SK-N-SH (cell line): ENCODE measurements at regions not wholly inside any gene's neighbourhood (a gene's known extent, or its start where the extent isn't known, plus 50 kb on each side); places are given as distances from the start of the nearest gene placed in this dataset.

Experiments used
- CTCF ChIA-PET: fragments of 300-600, 350-600 bp; formaldehyde crosslinking; extraction: SDS; loops from one replicate; lab custom pipeline; 2021; lab: Yijun Ruan, JAX
- POLR2A ChIA-PET: fragments of 350-600 bp; sonication (Branson Sonifier 250); formaldehyde crosslinking; extraction: SDS; loops from one replicate; lab custom pipeline; 2020; ENCODE audit warnings: antibody characterized with exemption, inconsistent platforms; lab: Yijun Ruan, JAX
- DNase-seq: peaks from one replicate; pipeline ENCODE4 v3.0.0; 2012
- H2AFZ ChIP-seq: fragments of 200-600 bp; sonication (generic); 2 replicates; pipeline ENCODE4 v1.8.1; 2016; ENCODE audit warnings: antibody characterized with exemption, mild to moderate bottlenecking, low read depth
- H3F3A ChIP-seq: fragments of 200-600 bp; sonication (generic); replicated peaks from 2 replicates; pipeline ENCODE3; 2016; ENCODE audit warnings: antibody characterized with exemption, mild to moderate bottlenecking; ENCODE audit not compliant: insufficient read depth
- H3K27ac ChIP-seq, 2 experiments: fragments of 200-500 bp in 1 of 2; fragments of 200-600 bp in 1 of 2; sonication (Bioruptor generic) in 1 of 2; sonication (generic), shearing (Covaris generic) in 1 of 2; 2 replicates each; pipeline versions ENCODE4 v1.5.1 to v1.6.1; 2014 to 2016; ENCODE audit warnings: low read depth in 2 of 2, inconsistent platforms in 1 of 2, low read length in 1 of 2, mild to moderate bottlenecking in 1 of 2, mixed read lengths in 1 of 2
- H3K27me3 ChIP-seq: fragments of 200-600 bp; sonication (generic), shearing (Covaris generic); 2 replicates; pipeline ENCODE4 v1.6.1; 2016; ENCODE audit warnings: mixed run types; ENCODE audit not compliant: insufficient read depth
- H3K36me3 ChIP-seq, 2 experiments: fragments of 200-500 bp in 1 of 2; fragments of 200-600 bp in 1 of 2; sonication (Bioruptor generic) in 1 of 2; sonication (generic) in 1 of 2; replicated peaks in 1 of 2; 2 replicates each; pipeline versions ENCODE3 to v1.5.1; 2014 to 2016; ENCODE audit warnings: low read length in 1 of 2, mild to moderate bottlenecking in 1 of 2; ENCODE audit not compliant: insufficient read depth in 2 of 2, control insufficient read depth in 1 of 2
- H3K4me1 ChIP-seq, 2 experiments: fragments of 200-500 bp in 1 of 2; fragments of 200-600 bp in 1 of 2; sonication (Bioruptor generic) in 1 of 2; sonication (generic), shearing (Covaris generic) in 1 of 2; 2 replicates each; pipeline versions ENCODE4 v1.5.1 to v1.6.1; 2014 to 2016; ENCODE audit warnings: low read depth in 1 of 2, low read length in 1 of 2, mixed run types in 1 of 2; ENCODE audit not compliant: insufficient read depth in 2 of 2, control insufficient read depth in 1 of 2
- H3K4me2 ChIP-seq: fragments of 200-600 bp; sonication (generic), shearing (Covaris generic); 2 replicates; pipeline ENCODE4 v1.6.1; 2017; ENCODE audit warnings: mixed run types
- H3K4me3 ChIP-seq, 2 experiments: fragments of 200-500 bp in 1 of 2; fragments of 200-600 bp in 1 of 2; sonication (Bioruptor generic) in 1 of 2; sonication (generic), shearing (Covaris generic) in 1 of 2; 2 replicates each; pipeline versions ENCODE4 v1.5.1 to v1.8.1; 2014 to 2016; ENCODE audit warnings: low read depth in 2 of 2, inconsistent platforms in 1 of 2, low read length in 1 of 2, mild to moderate bottlenecking in 1 of 2, mixed read lengths in 1 of 2, moderate library complexity in 1 of 2
- H3K79me2 ChIP-seq: fragments of 200-600 bp; sonication (generic); 2 replicates; pipeline ENCODE4 v1.8.1; 2017; ENCODE audit warnings: mild to moderate bottlenecking; ENCODE audit not compliant: insufficient read depth
- H3K9ac ChIP-seq: fragments of 200-600 bp; sonication (generic); 2 replicates; pipeline ENCODE4 v1.6.1; 2017; ENCODE audit warnings: mixed run types
- H3K9me2 ChIP-seq: fragments of 200-600 bp; sonication (generic); 2 replicates; pipeline ENCODE4 v1.6.1; 2017; ENCODE audit warnings: mixed run types
- H3K9me3 ChIP-seq: fragments of 200-600 bp; sonication (generic); 2 replicates; pipeline ENCODE4 v1.6.1; 2017; ENCODE audit warnings: mixed run types, mild to moderate bottlenecking, moderate library complexity
- H4K20me1 ChIP-seq: fragments of 200-600 bp; sonication (generic); 2 replicates; pipeline ENCODE4 v1.6.1; 2017; ENCODE audit warnings: mild to moderate bottlenecking, mixed run types; ENCODE audit not compliant: insufficient read depth
- CHD2 ChIP-seq: fragments of 150-350 bp; IDR thresholded peaks from 2 replicates; pipeline ENCODE4 v1.6.1; 2018; ENCODE audit warnings: low read length; ENCODE audit not compliant: partially characterized antibody
- EP300 ChIP-seq, 2 experiments: IDR thresholded peaks; 2 replicates each; pipeline versions ENCODE4 v1.4.0 to v1.6.1; 2012; ENCODE audit warnings: borderline replicate concordance in 1 of 2, low read depth in 1 of 2, low read length in 1 of 2
- EZH2phosphoT487 ChIP-seq: fragments of 200-600 bp; sonication (generic); IDR thresholded peaks from 2 replicates; pipeline ENCODE4 v1.6.1; 2017; ENCODE audit warnings: low read depth, mixed run types, mild to moderate bottlenecking, antibody characterized with exemption, moderate library complexity, borderline replicate concordance
- FOSL2 ChIP-seq: IDR thresholded peaks from 2 replicates; pipeline ENCODE4 v1.4.0; 2012; ENCODE audit warnings: low read depth, mild to moderate bottlenecking, moderate library complexity, borderline replicate concordance
- FOXJ3 ChIP-seq: sonication (generic); formaldehyde crosslinking; IDR thresholded peaks from 2 replicates; pipeline ENCODE4 v1.5.1; 2020; ENCODE audit warnings: mild to moderate bottlenecking, missing genetic modification reagents
- JUND ChIP-seq: IDR thresholded peaks from 2 replicates; pipeline ENCODE4 v1.4.0; 2012
- MEF2A ChIP-seq: IDR thresholded peaks from 2 replicates; pipeline ENCODE4 v1.4.0; 2012; ENCODE audit warnings: low read depth, borderline replicate concordance
- MXI1 ChIP-seq: IDR thresholded peaks from 2 replicates; pipeline ENCODE4 v1.6.1; 2012; ENCODE audit warnings: mild to moderate bottlenecking, low read depth, low read length, improper control_type of control experiment
- NFIC ChIP-seq: IDR thresholded peaks from 2 replicates; pipeline ENCODE4 v1.4.0; 2012; ENCODE audit warnings: borderline replicate concordance
- NRF1 ChIP-seq: IDR thresholded peaks from 2 replicates; pipeline ENCODE4 v1.6.1; 2012; ENCODE audit warnings: low read depth, mild to moderate bottlenecking, low read length
- PBX3 ChIP-seq: IDR thresholded peaks from 2 replicates; pipeline ENCODE4; 2012
- POLR2AphosphoS5 ChIP-seq: IDR thresholded peaks from 2 replicates; pipeline ENCODE4 v1.6.1; 2012; ENCODE audit warnings: low read depth, low read length
- RXRA ChIP-seq: IDR thresholded peaks from 2 replicates; pipeline ENCODE4 v1.4.0; 2012; ENCODE audit warnings: low read depth, mild to moderate bottlenecking, borderline replicate concordance
- SIN3A ChIP-seq: IDR thresholded peaks from 2 replicates; pipeline ENCODE4 v1.6.1; 2012; ENCODE audit warnings: low read depth, mild to moderate bottlenecking, low read length, moderate library complexity, borderline replicate concordance
- TCF12 ChIP-seq: IDR thresholded peaks from 2 replicates; pipeline ENCODE4 v1.4.0; 2012
- TEAD4 ChIP-seq: IDR thresholded peaks from 2 replicates; pipeline ENCODE4 v1.4.0; 2012; ENCODE audit warnings: mild to moderate bottlenecking, borderline replicate concordance; ENCODE audit not compliant: insufficient read depth
- USF1 ChIP-seq: IDR thresholded peaks from 2 replicates; pipeline ENCODE4 v1.4.0; 2012; ENCODE audit warnings: low read depth, borderline replicate concordance
- WGBS: methylation state at CpG from one replicate; pipeline ENCODE4 v1.1.6; 2017; ENCODE audit warnings: low lambda C conversion rate; 5-methylcytosine and 5-hydroxymethylcytosine counted together

- TF ChIP-seq TEAD4: peak; percentile 58; the same call in 1 of the 2 replicates
- TF ChIP-seq CHD2: no peak
- no peak for TF ChIP-seq FOXJ3
- TF ChIP-seq MXI1: no peak
- TF ChIP-seq MEF2A: no peak
- peak; percentile 47; the same call in 1 of the 2 replicates for TF ChIP-seq RXRA
- TF ChIP-seq EZH2phosphoT487: no peak
- TF ChIP-seq USF1: no peak
- TF ChIP-seq PBX3: peak; percentile 72
- TF ChIP-seq EP300 (IDR thresholded peaks at IDR 0.05; ENCODE audit: borderline replicate concordance in 1 of 2, low read depth in 1 of 2, low read length in 1 of 2): peak in 1 of 2 experiments; percentile 69; a peak in 2 of 4 replicates
- TF ChIP-seq POLR2AphosphoS5: peak; percentile 71; the same call in 1 of the 2 replicates
- no peak for TF ChIP-seq SIN3A
- TF ChIP-seq NRF1: no peak
Measured at GRCh38 chr5:174532455-174533453, 191.6 kb upstream of the MSX2 start (continued).

- H2AFZ ChIP-seq: peak overlapping the region; percentile 54
- peaks cover 17 to 22% of the 10 kb centered on the region in 2 experiments for H3K4me1 ChIP-seq
- H3K27ac ChIP-seq: peak overlapping the region in 1 of 2 experiments; percentile 78; a peak in 2 of 4 replicates
- peak overlapping the region; percentile 53 for H3K4me2 ChIP-seq
- H4K20me1 ChIP-seq: no peaks in the 10 kb centered on the region
- POLR2A ChIA-PET: no interaction called here
- 48% methylated on average over 5 of the region's 5 CpGs for WGBS
- no peaks in the 10 kb centered on the region for H3K36me3 ChIP-seq
- TF ChIP-seq JUND: peak; percentile 82
- TF ChIP-seq TCF12: peak; percentile 58
- peak; percentile 93 for TF ChIP-seq FOSL2
- TF ChIP-seq MXI1: no peak
- TF ChIP-seq NFIC: peak; percentile 18; the same call in 1 of the 2 replicates
- peak; percentile 49 for TF ChIP-seq PBX3
- TF ChIP-seq, all 33 proteins: peak for 5
- H3K79me2 ChIP-seq: no peaks in the 10 kb centered on the region
- no peaks in the 10 kb centered on the region for H3K9me2 ChIP-seq
- 0 out of 4 replicates have a peak overlapping the region, but pooled peaks of 1 of the 2 experiments have one; percentile 9 for H3K4me3 ChIP-seq
- CTCF ChIA-PET: interaction anchor here (1.3 kb wide), 1 partner anchor 114 kb away, joined by 3 read pairs; no protein-coding TSS in a partner anchor
- no peaks in the 10 kb centered on the region for H3K27me3 ChIP-seq
- H3F3A ChIP-seq: peaks cover 14% of the 10 kb centered on the region
- H3K9me3 ChIP-seq: no peaks in the 10 kb centered on the region
- H3K9ac ChIP-seq: no peak overlapping the region; the same call in 1 of the 2 replicates
- DNase-seq: no peak
Measured at GRCh38 chr5:174533751-174534241, 190.6 kb upstream of the MSX2 start.
